ENCODE measurements at regions not wholly inside any gene's neighbourhood (a gene's known extent, or its start where the extent isn't known, plus 50 kb on each side); places are given as distances from the start of the nearest gene placed in this dataset.

DNA sequence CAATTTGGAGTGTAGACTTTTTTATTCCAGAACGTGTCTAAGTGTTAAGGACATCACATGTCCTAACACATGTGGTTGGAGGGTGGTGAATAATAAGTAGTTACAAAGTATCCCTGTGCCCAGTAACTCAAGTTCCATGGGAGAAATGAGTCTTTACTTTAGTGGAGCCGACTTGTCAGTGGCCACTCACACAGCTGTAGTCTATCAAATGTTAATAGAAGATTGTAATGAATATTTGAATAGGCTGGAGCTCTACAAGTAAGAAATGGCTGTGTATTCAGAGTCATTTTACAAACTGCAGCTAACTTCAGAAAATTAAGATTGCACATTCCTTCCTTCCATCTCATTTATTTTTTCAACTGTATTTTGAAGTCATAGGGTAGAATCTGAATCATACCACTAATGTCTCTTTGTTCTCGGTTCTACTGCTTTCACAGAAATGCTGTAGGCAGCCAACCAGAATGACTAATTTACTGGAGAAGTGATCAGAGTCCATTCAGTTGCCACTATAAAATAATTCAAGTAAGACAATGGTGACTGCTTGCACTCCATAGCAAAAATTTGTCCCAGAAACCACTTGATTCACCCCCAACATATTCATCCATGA is 394.8 kb downstream of the NR2F1-AS1 start:
- TF ChIP-seq, protein P1, sequence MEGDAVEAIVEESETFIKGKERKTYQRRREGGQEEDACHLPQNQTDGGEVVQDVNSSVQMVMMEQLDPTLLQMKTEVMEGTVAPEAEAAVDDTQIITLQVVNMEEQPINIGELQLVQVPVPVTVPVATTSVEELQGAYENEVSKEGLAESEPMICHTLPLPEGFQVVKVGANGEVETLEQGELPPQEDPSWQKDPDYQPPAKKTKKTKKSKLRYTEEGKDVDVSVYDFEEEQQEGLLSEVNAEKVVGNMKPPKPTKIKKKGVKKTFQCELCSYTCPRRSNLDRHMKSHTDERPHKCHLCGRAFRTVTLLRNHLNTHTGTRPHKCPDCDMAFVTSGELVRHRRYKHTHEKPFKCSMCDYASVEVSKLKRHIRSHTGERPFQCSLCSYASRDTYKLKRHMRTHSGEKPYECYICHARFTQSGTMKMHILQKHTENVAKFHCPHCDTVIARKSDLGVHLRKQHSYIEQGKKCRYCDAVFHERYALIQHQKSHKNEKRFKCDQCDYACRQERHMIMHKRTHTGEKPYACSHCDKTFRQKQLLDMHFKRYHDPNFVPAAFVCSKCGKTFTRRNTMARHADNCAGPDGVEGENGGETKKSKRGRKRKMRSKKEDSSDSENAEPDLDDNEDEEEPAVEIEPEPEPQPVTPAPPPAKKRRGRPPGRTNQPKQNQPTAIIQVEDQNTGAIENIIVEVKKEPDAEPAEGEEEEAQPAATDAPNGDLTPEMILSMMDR (IDR thresholded peaks at IDR 0.05): no peak
- TF ChIP-seq POLR2A (IDR thresholded peaks at IDR 0.05) (no peak), EP300 (IDR thresholded peaks at IDR 0.05; ENCODE audit: low read depth) (no peak), POLR2AphosphoS5 (IDR thresholded peaks at IDR 0.05) (no peak)
